CD4-positive, alpha-beta memory T cell (primary cell): ENCODE measurements at regions not wholly inside any gene's neighbourhood (a gene's known extent, or its start where the extent isn't known, plus 50 kb on each side); places are given as distances from the start of the nearest gene placed in this dataset.
A peak's percentile ranks its signal among the peaks of the same experiment; 100 is the strongest.

Experiments
- CTCF ChIA-PET: fragments of 350-600 bp; sonication (Branson Sonifier 250); formaldehyde crosslinking; loops from one replicate; lab custom pipeline; 2021; ENCODE audit warnings: inconsistent platforms; ENCODE audit not compliant: partially characterized antibody; lab: Charles Lee
- POLR2A ChIA-PET: fragments of 350-600 bp; sonication (Branson Sonifier 250); formaldehyde crosslinking; loops from one replicate; lab custom pipeline; 2021; ENCODE audit not compliant: partially characterized antibody; lab: Charles Lee
- DNase-seq, 5 donors: peaks; one replicate each; pipeline versions ENCODE4 v3.0.0 to v3.0.0-alpha.2; 2020 to 2022; ENCODE audit warnings: mixed read lengths in 1 of 5
- H3K27ac ChIP-seq: one replicate; pipeline ENCODE4 v1.7.0; 2013; ENCODE audit warnings: low read depth, low read length
- H3K27me3 ChIP-seq: 2 replicates; pipeline ENCODE4 v1.7.0; 2013; ENCODE audit warnings: mild to moderate bottlenecking, low read length, moderate library complexity; ENCODE audit not compliant: insufficient read depth
- H3K36me3 ChIP-seq: 2 replicates; pipeline ENCODE4 v1.7.0; 2013; ENCODE audit warnings: mild to moderate bottlenecking, low read length, moderate library complexity; ENCODE audit not compliant: insufficient read depth
- H3K4me1 ChIP-seq: 2 replicates; pipeline ENCODE4 v1.7.0; 2013; ENCODE audit warnings: mild to moderate bottlenecking, low read length, moderate library complexity; ENCODE audit not compliant: insufficient read depth
- H3K4me3 ChIP-seq, 2 donors: one replicate each; pipeline ENCODE4 v1.7.0; 2013; ENCODE audit warnings: low read length in 2 of 2, mild to moderate bottlenecking in 1 of 2
- H3K9me3 ChIP-seq, 2 donors: one replicate each; pipeline ENCODE4 v1.7.0; 2013; ENCODE audit warnings: low read length in 2 of 2, control low read depth in 1 of 2; ENCODE audit not compliant: control insufficient read depth in 1 of 2
- H3K27ac Mint-ChIP-seq, 7 donors: one replicate each; pipeline ENCODE4 v1.8.0; 2020 to 2021; ENCODE audit warnings: mixed read lengths in 7 of 7, mild to moderate bottlenecking in 6 of 7, inconsistent platforms in 3 of 7, moderate library complexity in 3 of 7
- H3K27me3 Mint-ChIP-seq, 2 donors: one replicate each; pipeline ENCODE4 v1.8.0; 2020 to 2021; ENCODE audit warnings: mixed read lengths in 2 of 2
- H3K36me3 Mint-ChIP-seq, 2 donors: one replicate each; pipeline ENCODE4 v1.8.0; 2020 to 2021; ENCODE audit warnings: mixed read lengths in 2 of 2, inconsistent platforms in 1 of 2, mild to moderate bottlenecking in 1 of 2
- H3K4me1 Mint-ChIP-seq, 4 donors: one replicate each; pipeline ENCODE4 v1.8.0; 2020 to 2021; ENCODE audit warnings: mixed read lengths in 4 of 4, mild to moderate bottlenecking in 1 of 4
- H3K4me3 Mint-ChIP-seq, 8 donors: one replicate each; pipeline ENCODE4 v1.8.0; 2020 to 2021; ENCODE audit warnings: mixed read lengths in 8 of 8, mild to moderate bottlenecking in 7 of 8, moderate library complexity in 6 of 8, inconsistent platforms in 3 of 8
- H3K9me3 Mint-ChIP-seq, 8 donors: one replicate each; pipeline ENCODE4 v1.8.0; 2020 to 2021; ENCODE audit warnings: mixed read lengths in 8 of 8, mild to moderate bottlenecking in 5 of 8, inconsistent platforms in 3 of 8, moderate library complexity in 1 of 8
- intact Hi-C: fragments of 100-400 bp; cut with micrococcal nuclease; formaldehyde crosslinking; loops from one replicate; pipeline ENCODE4 v1.15.1; 2023

- Mint-ChIP-seq H3K27ac (no peak overlapping the region), H3K4me1 (peaks cover 0 to 8% (median 2%) of the 10 kb centered on the region in 4 donors), H3K27me3 (peaks cover 1 to 10% of the 10 kb centered on the region in 2 donors), H3K36me3 (no peaks in the 10 kb centered on the region), H3K4me3 (no peak overlapping the region), H3K9me3 (no peaks in the 10 kb centered on the region)
- no peaks in the 10 kb centered on the region for H3K4me1 ChIP-seq
- POLR2A ChIA-PET, result no interaction called here
- no peaks in the 10 kb centered on the region for H3K9me3 ChIP-seq
- H3K27me3 ChIP-seq, result no peaks in the 10 kb centered on the region
- no peaks in the 10 kb centered on the region for H3K36me3 ChIP-seq
- no peak for DNase-seq
- H3K27ac ChIP-seq, result no peak overlapping the region
- no peak overlapping the region for H3K4me3 ChIP-seq
- intact Hi-C loops, result no loop called here
- CTCF ChIA-PET, result no interaction called here
Observed at GRCh38 chr15:93257920-93258319, 168.9 kb upstream of the RGMA start.

GRCh38 chr15:93253681-93254080 is 164.7 kb upstream of the RGMA start:
- Mint-ChIP-seq H3K27me3 (peaks cover 5 to 8% of the 10 kb centered on the region in 2 donors), H3K9me3 (no peaks in the 10 kb centered on the region), H3K36me3 (no peaks in the 10 kb centered on the region), H3K27ac (no peak overlapping the region), H3K4me3 (no peak overlapping the region), H3K4me1 (peaks cover 0 to 2% (median under 1%) of the 10 kb centered on the region in 4 donors)
- Histone ChIP-seq H3K27me3 (no peaks in the 10 kb centered on the region), H3K4me1 (no peaks in the 10 kb centered on the region), H3K4me3 (no peak overlapping the region), H3K36me3 (no peaks in the 10 kb centered on the region), H3K27ac (no peak overlapping the region), H3K9me3 (no peaks in the 10 kb centered on the region)
- no peak for DNase-seq
- ChIA-PET CTCF (no interaction called here), POLR2A (no interaction called here)
- intact Hi-C loops, result no loop called here

- no peaks in the 10 kb centered on the region for H3K27me3 ChIP-seq
- no peaks in the 10 kb centered on the region for H3K9me3 ChIP-seq
- ChIA-PET CTCF (no interaction called here), POLR2A (no interaction called here)
- H3K36me3 Mint-ChIP-seq, result no peaks in the 10 kb centered on the region
- H3K4me3 ChIP-seq, result no peak overlapping the region
- H3K27ac Mint-ChIP-seq, result no peak overlapping the region
- H3K4me1 Mint-ChIP-seq, result peaks cover 0 to 1% (median 0%) of the 10 kb centered on the region in 4 donors
- H3K27me3 Mint-ChIP-seq, result peaks cover 3 to 12% of the 10 kb centered on the region in 2 donors
- no peak overlapping the region for H3K4me3 Mint-ChIP-seq
- H3K27ac ChIP-seq, result no peak overlapping the region
- H3K9me3 Mint-ChIP-seq, result no peaks in the 10 kb centered on the region
- DNase-seq, result no peak
- no peaks in the 10 kb centered on the region for H3K4me1 ChIP-seq
- no peaks in the 10 kb centered on the region for H3K36me3 ChIP-seq
- intact Hi-C loops, result no loop called here
Observed at GRCh38 chr15:93252780-93253179, 163.8 kb upstream of the RGMA start.

- H3K27ac ChIP-seq, result no peak overlapping the region
- no peak overlapping the region for H3K27ac Mint-ChIP-seq
- H3K9me3 ChIP-seq, result no peaks in the 10 kb centered on the region
- H3K27me3 ChIP-seq, result no peaks in the 10 kb centered on the region
- H3K36me3 ChIP-seq, result no peaks in the 10 kb centered on the region
- intact Hi-C loops, result no loop called here
- H3K36me3 Mint-ChIP-seq, result no peaks in the 10 kb centered on the region
- POLR2A ChIA-PET, result interaction anchor here (0.6 kb wide), 1 partner anchor 489 kb away, joined by 3 read pairs; no protein-coding TSS in a partner anchor
- no peak overlapping the region for H3K4me3 Mint-ChIP-seq
- H3K27me3 Mint-ChIP-seq, result peaks cover 7 to 18% of the 10 kb centered on the region in 2 donors
- H3K4me1 Mint-ChIP-seq, result peaks cover 0 to 1% (median 0%) of the 10 kb centered on the region in 4 donors
- H3K9me3 Mint-ChIP-seq, result no peaks in the 10 kb centered on the region
- DNase-seq, result no peak
- CTCF ChIA-PET, result interaction anchor here (1.9 kb wide), 1 partner anchor 163 kb away, joined by 5 read pairs; no protein-coding TSS in a partner anchor
- H3K4me1 ChIP-seq, result no peaks in the 10 kb centered on the region
- H3K4me3 ChIP-seq, result no peak overlapping the region
Observed at GRCh38 chr15:93250950-93251349, 161.9 kb upstream of the RGMA start.

- intact Hi-C loops, result no loop called here
- no peaks in the 10 kb centered on the region for H3K4me1 ChIP-seq
- H3K36me3 Mint-ChIP-seq, result no peaks in the 10 kb centered on the region
- no peak overlapping the region for H3K27ac Mint-ChIP-seq
- ChIA-PET CTCF (interaction anchor here (1.9 kb wide), 1 partner anchor 162 kb away, joined by 5 read pairs; no protein-coding TSS in a partner anchor), POLR2A (no interaction called here)
- no peak overlapping the region for H3K4me3 ChIP-seq
- H3K27ac ChIP-seq, result no peak overlapping the region
- H3K9me3 ChIP-seq, result no peaks in the 10 kb centered on the region
- peaks cover 0 to 1% (median 0%) of the 10 kb centered on the region in 4 donors for H3K4me1 Mint-ChIP-seq
- H3K27me3 ChIP-seq, result no peaks in the 10 kb centered on the region
- H3K27me3 Mint-ChIP-seq, result peaks cover 10 to 18% of the 10 kb centered on the region in 2 donors
- H3K36me3 ChIP-seq, result no peaks in the 10 kb centered on the region
- no peaks in the 10 kb centered on the region for H3K9me3 Mint-ChIP-seq
- no peak for DNase-seq
- no peak overlapping the region for H3K4me3 Mint-ChIP-seq
Observed at GRCh38 chr15:93250209-93250608, 161.2 kb upstream of the RGMA start.

- Histone ChIP-seq H3K4me3 (no peak overlapping the region), H3K27ac (no peak overlapping the region), H3K27me3 (no peaks in the 10 kb centered on the region), H3K9me3 (no peaks in the 10 kb centered on the region), H3K4me1 (no peaks in the 10 kb centered on the region), H3K36me3 (no peaks in the 10 kb centered on the region)
- CTCF ChIA-PET, result interaction anchor here (1.9 kb wide), 1 partner anchor 162 kb away, joined by 5 read pairs; no protein-coding TSS in a partner anchor
- H3K9me3 Mint-ChIP-seq, result no peaks in the 10 kb centered on the region
- POLR2A ChIA-PET, result no interaction called here
- peaks cover 0 to 1% (median 0%) of the 10 kb centered on the region in 4 donors for H3K4me1 Mint-ChIP-seq
- H3K27ac Mint-ChIP-seq, result peak overlapping the region in 1 of 7 donors; percentile 4
- intact Hi-C loops, result no loop called here
- DNase-seq, result no peak
- no peak overlapping the region for H3K4me3 Mint-ChIP-seq
- H3K36me3 Mint-ChIP-seq, result no peaks in the 10 kb centered on the region
- peaks cover 10 to 18% of the 10 kb centered on the region in 2 donors for H3K27me3 Mint-ChIP-seq
Observed at GRCh38 chr15:93249623-93250022, 160.6 kb upstream of the RGMA start.

- peak overlapping the region in 1 of 8 donors; percentile 27 for H3K4me3 Mint-ChIP-seq
- intact Hi-C loops, result no loop called here
- no peaks in the 10 kb centered on the region for H3K36me3 Mint-ChIP-seq
- ChIA-PET POLR2A (no interaction called here), CTCF (no interaction called here)
- H3K9me3 ChIP-seq, result no peaks in the 10 kb centered on the region
- DNase-seq, result no peak
- H3K4me1 Mint-ChIP-seq, result peaks cover 0 to 1% (median 0%) of the 10 kb centered on the region in 4 donors
- no peaks in the 10 kb centered on the region for H3K4me1 ChIP-seq
- H3K27ac ChIP-seq, result no peak overlapping the region
- H3K27ac Mint-ChIP-seq, result no peak overlapping the region
- H3K27me3 ChIP-seq, result no peaks in the 10 kb centered on the region
- H3K9me3 Mint-ChIP-seq, result no peaks in the 10 kb centered on the region
- no peak overlapping the region for H3K4me3 ChIP-seq
- no peaks in the 10 kb centered on the region for H3K36me3 ChIP-seq
- H3K27me3 Mint-ChIP-seq, result peaks cover 9 to 18% of the 10 kb centered on the region in 2 donors
Observed at GRCh38 chr15:93247466-93248121, 158.6 kb upstream of the RGMA start.
